NB4 (cell line): ENCODE measurements at regions not wholly inside any gene's neighbourhood (a gene's known extent, or its start where the extent isn't known, plus 50 kb on each side); places are given as distances from the start of the nearest gene placed in this dataset.

Experiments
- POLR2A ChIP-seq: IDR thresholded peaks from 2 replicates; pipeline ENCODE4 v1.6.1; 2011; ENCODE audit warnings: mild to moderate bottlenecking; ENCODE audit not compliant: insufficient read length; ENCODE audit errors: extremely low read depth
- TF ChIP-seq, protein P1 (sequence below): IDR thresholded peaks from one replicate; pipeline ENCODE4 v1.5.1; 2012; ENCODE audit warnings: low read depth, low read length
- TF ChIP-seq, protein P2 (sequence below): IDR thresholded peaks from 2 replicates; pipeline ENCODE4 v1.6.1; 2011; ENCODE audit warnings: low read depth, low read length

DNA sequence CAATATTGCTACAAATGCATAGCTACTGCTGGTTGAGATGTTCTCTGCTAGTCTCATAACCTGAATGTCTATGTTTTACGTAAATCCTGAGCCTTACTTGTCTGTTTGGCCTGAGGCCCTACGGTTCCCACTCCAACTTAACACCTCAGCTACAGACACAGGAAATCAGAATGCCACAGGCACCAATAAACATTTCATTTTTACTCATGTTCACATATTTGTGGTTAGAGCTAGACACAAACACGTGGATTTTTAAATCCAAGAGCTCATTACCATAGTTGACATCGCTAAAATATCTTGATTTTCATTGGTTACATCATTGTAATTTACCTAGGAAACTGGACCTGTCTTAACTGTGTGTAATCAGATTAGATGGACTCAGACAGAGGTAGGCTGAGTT lies 263.8 kb upstream of the CDH19 start:
- TF ChIP-seq, protein P1, sequence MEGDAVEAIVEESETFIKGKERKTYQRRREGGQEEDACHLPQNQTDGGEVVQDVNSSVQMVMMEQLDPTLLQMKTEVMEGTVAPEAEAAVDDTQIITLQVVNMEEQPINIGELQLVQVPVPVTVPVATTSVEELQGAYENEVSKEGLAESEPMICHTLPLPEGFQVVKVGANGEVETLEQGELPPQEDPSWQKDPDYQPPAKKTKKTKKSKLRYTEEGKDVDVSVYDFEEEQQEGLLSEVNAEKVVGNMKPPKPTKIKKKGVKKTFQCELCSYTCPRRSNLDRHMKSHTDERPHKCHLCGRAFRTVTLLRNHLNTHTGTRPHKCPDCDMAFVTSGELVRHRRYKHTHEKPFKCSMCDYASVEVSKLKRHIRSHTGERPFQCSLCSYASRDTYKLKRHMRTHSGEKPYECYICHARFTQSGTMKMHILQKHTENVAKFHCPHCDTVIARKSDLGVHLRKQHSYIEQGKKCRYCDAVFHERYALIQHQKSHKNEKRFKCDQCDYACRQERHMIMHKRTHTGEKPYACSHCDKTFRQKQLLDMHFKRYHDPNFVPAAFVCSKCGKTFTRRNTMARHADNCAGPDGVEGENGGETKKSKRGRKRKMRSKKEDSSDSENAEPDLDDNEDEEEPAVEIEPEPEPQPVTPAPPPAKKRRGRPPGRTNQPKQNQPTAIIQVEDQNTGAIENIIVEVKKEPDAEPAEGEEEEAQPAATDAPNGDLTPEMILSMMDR, result no peak
- TF ChIP-seq POLR2A, result no peak
- TF ChIP-seq, protein P2, sequence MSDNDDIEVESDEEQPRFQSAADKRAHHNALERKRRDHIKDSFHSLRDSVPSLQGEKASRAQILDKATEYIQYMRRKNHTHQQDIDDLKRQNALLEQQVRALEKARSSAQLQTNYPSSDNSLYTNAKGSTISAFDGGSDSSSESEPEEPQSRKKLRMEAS, result no peak
